ENCODE measurements at regions not wholly inside any gene's neighbourhood (a gene's known extent, or its start where the extent isn't known, plus 50 kb on each side); places are given as distances from the start of the nearest gene placed in this dataset.

DNA sequence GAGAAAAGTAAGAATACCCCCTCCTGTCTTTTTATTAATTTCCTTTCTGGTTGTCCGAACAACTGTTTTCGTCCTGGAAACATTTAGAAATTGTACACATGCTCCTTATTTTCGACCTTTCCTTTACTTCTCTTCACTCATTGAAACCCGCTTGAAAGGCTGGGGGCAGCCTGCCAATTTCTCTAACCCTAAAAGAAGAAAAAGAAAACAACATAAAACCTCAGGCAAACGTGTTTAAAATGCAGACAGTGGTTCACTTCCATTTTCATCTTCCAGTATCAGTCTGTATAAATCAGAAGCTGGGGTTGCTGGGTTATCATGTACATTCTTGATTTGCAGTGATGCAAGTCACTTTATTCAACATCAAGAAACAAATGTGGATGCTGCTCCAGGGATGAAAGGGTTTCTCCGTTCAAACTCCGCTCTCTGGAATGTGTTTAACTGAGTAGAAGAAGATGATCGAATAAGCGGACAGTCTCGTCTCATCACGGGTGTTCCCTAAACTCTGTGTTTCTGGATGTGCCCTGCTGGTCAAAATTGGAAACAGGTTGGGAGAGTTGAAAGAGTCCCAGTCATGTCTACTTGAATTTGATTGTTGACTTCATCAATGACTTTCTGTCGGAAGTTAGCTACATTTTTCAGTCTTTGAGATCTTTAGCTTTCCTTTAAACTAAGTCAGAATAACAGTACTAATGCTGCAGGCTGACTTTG is 1042.2 kb downstream of the BCL11B start:
- no peak for DNase-seq (ENCODE audit: low spot score)

DNA sequence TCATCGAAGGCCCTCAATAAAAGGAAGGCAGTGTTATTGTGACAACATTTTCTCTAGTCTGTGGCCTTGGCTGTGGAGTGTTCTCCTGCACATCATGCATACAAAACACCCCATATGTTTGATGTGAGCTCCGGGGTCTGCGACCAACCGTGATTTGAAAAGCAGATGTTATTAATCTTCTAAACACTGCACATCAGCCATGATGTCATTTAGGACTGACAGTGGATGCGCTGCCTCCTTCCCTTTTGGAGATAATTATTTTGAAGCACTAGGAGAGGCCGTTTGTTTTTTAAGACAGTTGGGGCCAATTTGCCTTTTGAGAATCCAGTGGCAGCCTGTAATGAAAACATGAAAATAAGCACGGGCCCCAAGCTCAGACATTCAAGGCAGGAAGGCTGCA is 1041.6 kb downstream of the BCL11B start:
- no peak for DNase-seq (ENCODE audit: low spot score)

DNA sequence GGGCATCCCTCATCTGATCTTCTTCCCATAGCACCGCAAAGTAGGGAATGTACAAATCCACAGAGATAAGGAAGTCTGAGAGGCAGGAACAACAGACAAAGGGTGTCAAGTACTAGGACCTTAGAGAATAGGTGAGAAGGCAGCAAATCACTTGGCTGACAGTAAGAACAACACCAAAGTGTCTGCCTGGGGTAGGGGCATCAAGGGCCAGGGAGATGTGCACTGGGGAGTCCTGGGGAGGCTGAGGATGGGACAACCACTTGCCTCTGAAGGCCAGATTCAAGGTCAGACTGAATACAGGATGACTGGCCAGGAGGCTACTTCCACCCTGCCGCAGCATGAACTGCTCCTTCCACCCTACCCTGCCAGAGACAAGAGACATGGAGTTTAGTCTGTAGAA is 1040.8 kb downstream of the BCL11B start:
- DNase-seq (ENCODE audit: low spot score), result no peak

DNA sequence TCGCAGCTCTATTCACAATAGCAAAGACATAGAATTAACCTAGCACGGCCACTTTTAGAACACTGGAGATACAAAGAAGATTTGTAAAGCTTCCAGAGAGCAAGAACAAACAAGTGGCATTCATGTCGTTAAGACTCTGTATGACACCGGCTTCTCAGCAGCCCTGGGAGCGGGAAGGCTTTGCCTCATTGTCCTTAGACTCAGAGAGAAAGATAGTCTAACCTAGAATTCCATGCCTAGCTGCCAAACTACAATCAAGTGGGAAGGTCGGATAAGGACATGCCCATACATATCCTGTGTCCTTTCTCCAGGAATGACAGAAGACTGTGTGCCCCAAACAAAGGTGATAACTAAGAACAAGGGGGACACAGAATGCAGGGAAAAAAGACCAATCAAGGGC is 1038.3 kb downstream of the BCL11B start:
- DNase-seq (ENCODE audit: low spot score), result no peak

DNA sequence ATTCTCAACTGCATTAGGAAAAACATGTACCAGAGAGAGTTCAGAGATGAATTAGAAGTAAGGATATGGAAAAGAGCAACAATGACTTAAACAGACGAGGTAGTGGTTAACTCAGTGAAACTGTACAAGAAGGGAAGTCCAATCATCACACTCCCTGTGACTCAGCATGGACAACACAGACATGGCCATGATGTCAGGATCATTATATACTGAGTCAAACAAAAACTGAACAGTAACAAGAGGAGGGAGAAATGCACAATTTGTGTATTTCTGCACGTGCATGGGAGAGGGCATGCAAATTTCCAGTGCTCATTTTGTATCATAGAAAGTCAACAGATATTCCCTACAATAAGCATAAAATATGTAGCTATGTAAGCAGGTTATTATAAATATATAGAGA is 1037.8 kb downstream of the BCL11B start:
- no peak for DNase-seq (ENCODE audit: low spot score)

DNA sequence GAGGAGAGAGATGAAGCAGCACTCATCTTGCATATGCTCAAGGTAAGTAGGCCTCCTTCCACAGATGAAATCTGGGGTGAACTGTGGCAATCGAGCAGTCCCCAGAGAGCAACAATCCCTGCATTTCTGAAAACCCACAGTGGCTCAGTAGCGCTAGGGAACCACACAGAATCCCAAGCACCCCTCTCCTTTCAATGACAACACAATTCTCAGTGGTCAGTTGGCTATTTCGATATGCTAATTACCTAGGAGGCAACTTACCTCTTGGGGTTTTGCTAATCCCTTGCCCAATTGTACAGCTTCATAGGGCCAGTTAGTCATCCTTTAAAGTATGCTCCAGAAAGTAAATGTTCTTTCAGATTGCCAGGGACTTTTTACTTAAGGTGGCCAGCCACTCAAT is 1035.7 kb downstream of the BCL11B start:
- no peak for DNase-seq (ENCODE audit: low spot score)

DNA sequence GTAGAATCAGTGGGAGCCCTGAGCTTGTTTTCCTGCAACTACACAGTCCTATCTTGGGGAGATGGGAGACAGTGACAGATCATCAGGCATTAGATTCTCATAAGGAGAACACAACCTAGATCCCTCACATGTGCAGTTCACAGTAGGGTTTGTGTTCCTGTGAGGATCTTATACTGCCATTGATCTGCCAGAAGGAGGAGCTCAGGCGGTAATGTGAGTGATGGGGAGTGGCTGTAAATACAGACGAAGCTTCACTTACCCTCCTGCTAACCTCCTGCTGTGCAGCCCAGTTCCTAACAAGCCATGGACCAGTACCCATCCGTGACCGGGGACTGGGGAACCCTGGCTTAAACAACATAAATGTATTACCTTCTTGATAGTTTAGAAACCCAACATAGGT is 1034.1 kb downstream of the BCL11B start:
- DNase-seq (ENCODE audit: low spot score), result no peak

DNA sequence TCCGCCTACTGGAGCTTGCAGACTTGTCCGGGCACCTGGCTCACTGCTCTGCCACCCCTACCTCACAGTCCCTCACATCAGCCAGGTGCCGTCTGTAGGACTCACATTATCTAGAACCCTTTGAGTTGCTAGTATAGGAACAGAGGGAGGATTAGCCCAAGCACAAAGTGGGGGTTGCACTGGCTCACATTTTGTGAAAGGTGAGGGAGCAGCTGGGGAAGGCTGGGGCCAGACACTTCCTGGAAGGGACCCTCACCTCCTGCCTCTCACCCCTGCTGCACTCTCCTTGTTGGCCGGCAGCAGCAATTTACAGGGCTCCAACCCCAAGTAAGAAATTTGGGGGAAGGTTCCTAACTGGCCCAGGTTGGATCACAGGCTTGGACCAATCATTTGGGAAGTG is 1031.6 kb downstream of the BCL11B start:
- no peak for DNase-seq (ENCODE audit: low spot score)

DNA sequence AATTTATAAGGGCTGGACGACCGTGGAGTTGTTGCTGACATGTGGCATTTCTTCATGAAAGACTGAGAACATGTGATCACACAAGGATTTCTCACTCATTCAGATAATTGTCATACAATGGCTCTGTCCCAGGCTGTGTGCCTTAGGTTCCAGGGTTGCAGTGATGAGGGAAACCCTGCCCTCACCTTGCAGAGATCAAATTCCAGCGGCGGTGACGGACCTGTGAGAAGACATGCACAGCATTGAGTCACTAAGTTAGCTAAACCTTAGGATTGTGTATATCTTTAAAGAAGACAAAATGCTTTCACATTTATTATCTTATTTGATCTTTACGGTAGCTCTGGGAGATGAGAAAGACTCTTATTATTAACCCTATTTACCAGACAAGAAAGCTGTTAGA is 1029.1 kb downstream of the BCL11B start:
- DNase-seq (ENCODE audit: low spot score), result no peak

DNA sequence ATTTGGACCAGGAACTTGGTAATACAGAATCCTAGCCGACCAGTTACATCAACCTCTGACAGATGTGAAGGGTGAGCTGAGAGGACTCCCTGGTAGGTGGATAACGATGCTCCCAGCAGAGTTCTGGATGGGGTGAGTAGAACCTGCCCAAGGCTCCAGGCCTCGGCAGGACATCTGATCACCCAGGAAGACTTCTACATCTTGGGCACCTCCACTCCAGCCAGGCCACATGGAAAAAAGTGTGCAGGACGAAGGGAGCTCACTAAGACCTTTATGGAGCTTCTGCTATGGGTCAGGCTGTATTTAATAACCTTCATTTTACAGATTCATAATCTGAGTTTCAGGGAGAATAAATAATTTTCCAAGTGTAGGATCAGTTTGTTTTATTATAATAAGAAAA is 1028.7 kb downstream of the BCL11B start:
- no peak for DNase-seq (ENCODE audit: low spot score)

DNA sequence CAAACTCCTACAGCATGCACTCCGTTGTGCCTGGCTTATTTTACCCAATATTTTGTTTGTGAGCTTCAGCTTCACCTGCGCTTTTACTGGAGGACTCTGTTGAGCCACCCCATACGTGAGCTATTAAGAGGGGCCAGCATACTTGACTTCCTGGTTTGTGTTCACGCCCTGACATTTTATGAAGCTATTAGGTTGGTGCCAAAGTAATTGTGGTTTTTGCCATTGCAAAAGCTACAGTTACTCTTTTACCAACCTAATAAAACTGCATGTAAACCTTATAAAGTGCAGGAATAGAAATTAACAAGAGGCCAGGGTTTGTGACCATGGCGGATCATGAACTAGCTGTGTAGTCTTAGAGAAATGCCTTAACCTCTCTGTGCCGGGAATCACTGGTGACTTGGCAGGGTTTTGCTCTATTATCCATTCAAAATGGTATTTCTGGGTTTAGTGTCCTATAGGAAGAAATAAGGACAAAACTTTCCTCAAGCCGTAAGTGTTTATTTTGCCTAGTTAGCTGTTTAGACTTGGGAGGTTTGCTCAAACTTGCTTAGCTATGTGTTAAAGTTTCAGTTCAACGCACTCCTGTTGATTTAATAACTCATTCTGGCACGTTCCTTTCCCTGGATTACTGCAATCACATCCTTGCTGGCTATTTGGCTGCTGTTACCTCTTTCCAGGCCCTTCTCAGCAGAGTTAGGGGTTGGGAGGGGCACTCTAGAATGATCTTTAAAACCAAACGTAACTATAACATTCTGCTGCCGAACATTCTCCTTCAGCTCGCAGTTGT is 1027.6 kb downstream of the BCL11B start:
- DNase-seq (ENCODE audit: low spot score), result no peak

DNA sequence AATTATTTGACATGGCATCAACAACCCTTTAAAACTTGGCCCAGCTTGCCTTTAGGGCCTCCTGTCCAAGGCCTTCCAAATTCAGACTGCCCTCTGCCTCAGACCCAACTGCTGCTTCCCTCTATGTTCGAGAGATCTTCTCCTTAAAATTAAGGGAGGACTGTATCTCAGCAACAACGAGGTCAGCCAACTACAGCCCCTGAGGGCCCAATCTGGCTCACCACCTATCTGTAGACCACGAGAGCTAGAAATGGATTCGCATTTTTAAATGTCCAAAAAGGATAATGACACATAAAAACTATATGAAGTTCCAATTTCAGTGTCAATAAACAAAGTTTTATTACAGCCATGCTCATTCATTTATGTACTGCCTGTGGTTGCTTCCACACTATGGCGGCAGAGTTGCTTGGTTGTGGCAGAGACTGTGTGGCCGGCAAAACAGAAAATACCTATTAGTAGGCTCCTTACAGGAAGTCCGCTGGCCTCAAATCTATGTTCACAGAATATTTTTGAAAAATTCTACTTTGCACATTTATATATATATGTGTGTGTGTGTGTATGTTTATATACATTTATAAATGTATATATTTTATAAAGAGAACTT is 1026.9 kb downstream of the BCL11B start:
- DNase-seq (ENCODE audit: low spot score), result no peak

DNA sequence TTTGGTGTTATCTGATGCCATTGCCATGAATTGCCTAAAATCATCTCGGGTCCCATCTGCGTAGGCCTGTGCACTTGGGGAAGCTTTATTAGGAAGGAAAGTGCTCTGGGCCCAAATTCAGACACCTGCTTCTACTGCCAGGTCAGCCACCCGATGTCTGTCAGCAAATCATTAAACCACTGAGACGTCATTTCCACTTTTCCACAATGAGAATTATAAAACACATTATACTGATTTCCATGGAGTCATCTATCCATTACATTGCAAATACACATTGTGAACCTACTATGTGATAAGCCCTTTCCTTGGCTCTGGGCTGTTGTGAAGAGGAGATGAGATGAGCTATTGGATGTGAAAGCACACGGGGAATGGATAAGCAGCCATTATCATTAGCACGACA is 1022.9 kb downstream of the BCL11B start:
- no peak for DNase-seq (ENCODE audit: low spot score)

DNA sequence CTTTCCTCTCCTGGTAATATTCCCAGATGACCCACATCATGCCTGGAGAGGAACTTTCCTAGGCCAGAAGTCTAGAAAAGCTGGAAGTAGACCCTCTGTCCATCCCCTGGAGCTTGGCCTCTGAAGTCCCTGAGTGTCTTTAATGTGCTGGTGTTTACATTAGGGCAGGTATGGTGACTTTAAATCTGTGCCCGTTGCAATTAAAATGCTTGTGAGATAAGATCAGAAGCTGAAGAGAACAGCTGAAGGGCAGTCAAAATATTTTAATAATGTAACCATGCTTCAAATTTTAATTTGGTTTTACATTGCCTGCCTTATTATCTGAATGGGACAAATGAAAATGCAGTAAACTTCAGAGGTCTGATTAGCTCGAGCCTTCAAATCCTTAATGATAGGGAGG is 1022.5 kb downstream of the BCL11B start:
- no peak for DNase-seq (ENCODE audit: low spot score)

DNA sequence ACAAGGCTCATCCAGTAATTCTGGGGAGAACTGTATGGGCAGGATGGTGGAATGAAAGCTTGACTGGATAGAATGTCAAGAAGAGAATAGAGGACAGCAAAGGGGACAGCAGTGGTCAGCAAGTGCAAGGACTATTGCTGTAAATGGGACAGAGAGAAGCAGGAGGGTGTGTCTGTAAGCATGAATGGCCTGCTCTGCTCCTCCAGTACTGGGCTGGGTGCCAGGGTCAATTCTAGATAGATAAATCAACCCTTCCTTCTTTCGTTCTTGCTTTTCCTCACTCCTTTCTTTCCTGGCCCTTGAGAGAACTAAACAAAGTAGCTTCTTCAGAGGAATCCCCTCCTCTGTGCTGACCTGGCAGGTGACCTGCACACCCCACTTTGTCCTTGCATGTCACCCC is 1019.2 kb downstream of the BCL11B start:
- DNase-seq (ENCODE audit: low spot score), result no peak

DNA sequence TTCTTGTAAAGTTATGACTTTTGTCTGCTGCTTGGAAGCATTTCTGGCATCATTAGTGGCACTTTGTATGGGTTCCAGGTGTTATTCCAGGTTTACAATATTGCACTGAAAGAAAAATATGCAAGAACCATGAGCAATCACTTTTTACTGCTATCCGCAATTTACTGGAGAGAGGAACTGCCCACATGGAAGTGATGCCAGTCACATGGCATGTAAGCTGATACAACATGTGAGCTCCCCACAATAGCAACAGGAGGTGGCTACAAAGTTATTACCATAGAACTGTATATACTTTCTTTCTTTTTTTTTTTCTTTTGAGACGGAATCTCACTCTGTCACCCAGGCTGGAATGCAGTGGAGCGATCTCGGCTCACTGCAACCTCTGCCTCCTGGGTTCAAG is 1012.1 kb downstream of the BCL11B start:
- no peak for DNase-seq (ENCODE audit: low spot score)

DNA sequence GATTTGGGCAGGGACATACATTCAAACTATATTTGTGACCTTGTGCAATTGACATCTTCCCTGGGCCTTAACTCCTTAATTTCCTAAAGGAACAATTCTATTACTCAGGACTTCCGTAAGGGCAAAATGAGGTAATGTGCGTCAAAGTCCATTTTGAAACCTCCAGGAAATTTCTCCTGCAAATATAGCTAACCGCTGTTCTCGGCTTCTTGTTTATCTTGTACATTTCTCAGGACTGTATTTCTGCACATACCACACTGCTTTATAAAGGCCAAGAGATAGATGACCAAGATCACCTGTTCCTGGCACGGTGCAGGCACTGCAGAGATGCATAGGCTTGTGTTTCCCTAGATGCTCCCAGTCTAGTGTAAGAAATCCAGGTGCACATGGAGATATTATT is 1009.4 kb downstream of the BCL11B start:
- DNase-seq (ENCODE audit: low spot score), result no peak

DNA sequence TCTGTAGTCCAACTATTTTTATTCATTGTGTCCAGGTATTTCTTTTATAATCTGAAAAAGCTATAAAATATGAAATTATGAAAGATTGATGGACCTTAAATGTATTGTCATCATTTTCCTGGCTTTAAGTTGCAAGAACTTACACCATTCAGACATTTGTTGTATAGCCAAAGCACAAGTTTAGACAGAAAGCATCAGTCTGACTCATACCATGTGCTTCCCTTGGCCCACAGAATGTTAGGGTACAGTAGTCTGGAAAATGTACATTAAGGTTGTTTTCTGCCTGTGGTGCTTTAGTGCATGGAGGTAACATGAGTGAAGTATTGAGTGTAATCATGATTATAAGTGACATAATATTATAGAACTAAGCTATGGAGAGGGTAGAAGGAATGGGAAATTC is 1002.5 kb downstream of the BCL11B start:
- DNase-seq (ENCODE audit: low spot score), result no peak

DNA sequence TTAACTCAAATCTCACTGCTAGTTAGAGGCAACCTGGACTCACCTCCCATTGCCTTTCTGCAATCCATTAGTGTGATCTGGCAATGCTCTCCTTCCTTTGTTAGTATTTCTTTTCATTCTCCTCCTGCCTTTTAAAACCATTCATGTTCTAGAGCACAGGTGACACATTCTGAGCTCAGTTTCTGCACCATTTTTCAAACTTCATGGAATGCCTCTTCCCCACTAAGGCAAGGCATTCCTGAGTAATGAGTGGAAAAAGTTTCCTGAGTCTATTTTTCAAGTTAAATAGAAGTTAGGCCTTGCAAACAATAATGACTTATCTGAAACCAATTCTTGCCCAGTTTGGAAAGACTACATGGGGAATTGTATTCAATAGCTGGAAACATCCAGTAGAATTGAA is 1001.8 kb downstream of the BCL11B start:
- no peak for DNase-seq (ENCODE audit: low spot score)

DNA sequence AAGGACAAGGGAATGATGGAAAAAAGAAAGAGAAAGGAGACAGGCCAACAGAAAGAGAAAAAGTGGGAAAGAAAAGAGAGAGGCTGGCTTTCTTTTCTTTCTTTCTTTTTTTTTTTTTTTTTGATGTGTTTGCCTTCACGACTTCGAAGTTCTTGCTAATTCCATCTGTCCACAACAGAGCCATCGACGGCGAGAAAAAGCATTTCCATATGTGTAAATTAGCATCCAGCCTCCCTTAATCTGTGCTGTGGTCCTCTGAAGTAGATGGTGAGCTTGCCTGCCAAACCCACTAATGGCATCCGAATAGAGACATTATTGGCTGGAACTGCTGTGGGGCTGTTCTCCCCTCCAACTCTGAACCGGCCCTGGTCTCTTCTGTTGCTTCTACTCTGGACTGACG is 997.4 kb downstream of the BCL11B start:
- no peak for DNase-seq (ENCODE audit: low spot score)

DNA sequence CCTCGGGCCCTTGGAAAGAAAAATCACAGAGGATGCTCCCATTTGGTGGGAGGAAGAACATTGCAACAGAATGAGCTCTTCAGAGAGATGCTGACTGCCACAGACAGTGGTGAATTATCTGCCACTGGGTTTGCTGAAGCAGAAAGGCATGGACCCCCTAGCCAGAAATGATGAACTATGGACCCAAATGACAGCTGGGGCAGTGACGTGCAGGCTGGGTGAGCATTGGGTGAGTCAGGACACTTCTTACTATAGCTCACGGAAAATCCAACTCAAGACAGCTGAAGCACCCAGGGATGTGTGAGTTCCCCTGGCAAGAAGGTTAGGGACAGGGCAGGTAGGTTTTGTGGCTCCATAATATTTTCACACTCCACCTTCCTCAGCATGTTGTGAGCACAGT is 993.2 kb downstream of the BCL11B start:
- DNase-seq (ENCODE audit: low spot score), result no peak

DNA sequence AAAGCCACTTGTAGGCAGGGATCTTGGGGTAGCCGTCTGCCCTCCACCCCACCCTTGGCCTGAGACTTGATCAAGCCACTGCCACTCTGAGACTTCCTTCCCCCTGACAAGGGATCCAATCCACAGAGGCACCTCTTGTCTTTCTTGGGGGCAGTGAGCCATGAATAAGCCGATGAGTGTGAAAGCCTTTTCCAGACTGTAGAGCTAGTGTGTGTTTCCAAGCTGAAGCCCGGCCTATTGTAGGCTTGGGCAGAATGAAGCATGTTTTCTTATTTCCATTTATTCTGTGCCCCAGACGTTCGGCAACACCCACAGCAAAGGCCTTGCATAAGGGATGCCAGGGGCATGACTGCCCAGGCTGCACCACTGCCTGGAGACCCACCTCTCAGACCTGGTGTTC is 991.6 kb downstream of the BCL11B start:
- no peak for DNase-seq (ENCODE audit: low spot score)

DNA sequence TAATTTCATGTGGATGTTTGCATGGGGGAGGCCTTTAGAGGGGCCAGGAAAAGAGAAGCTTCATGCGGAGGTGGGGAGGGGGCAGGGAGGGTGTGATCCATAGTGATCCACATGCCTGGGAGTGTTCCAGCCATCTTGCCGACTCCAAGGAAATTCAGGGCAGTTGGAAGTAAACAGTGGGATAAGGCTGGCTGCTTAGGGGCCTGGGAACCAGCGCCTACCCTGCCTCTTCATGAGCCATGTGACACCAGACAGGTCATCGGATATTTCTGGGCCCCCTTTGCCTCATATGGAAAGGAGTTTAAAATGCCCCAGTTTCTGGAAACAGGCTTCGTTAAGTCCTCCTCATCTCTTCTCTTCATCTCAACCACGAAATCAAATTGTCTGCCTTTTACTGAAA is 983.2 kb downstream of the BCL11B start:
- DNase-seq (ENCODE audit: low spot score), result no peak

DNA sequence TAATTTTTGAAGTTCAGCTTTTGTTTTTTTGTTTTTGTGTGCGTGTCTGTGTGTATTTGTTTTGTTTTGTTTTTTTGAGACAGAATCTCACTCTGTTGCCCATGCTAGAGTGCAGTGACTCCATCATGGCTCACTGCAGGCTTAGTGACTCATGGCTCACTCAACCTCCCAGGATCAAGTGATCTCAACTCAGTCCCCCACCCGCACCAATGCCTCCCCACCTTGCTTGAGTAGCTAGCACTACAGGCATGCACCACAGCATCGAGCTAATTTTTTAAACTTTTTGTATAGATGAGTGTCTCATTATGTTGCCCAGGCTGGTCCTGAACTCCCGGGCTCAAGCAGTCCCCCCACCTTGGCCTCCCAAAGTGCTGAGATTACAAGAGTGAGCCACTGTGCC is 981.4 kb downstream of the BCL11B start:
- no peak for DNase-seq (ENCODE audit: low spot score)

Measured in AG08396 (cell line).